ENCODE measurements at regions not wholly inside any gene's neighbourhood (a gene's known extent, or its start where the extent isn't known, plus 50 kb on each side); places are given as distances from the start of the nearest gene placed in this dataset.

DNA sequence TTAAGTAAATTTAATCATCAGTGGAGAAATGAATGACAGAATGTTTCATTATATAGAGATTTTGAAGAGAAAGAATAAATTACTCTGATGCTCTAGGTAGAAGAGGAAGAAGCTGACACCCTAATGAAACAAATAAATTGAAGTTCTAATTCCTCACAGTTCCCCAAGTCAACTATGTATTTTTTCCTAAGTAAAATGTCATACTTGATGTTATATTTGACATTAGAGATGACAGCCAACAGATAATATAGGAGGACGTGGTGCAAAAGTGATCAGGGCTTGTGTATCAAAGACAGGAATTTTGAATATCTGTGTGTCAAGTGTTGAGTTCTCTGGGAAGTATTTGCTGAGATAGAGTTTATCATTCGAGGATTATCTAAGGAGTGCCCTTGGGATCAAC is 81.2 kb upstream of the CADPS start:
- Mint-ChIP-seq H3K4me1 (no peaks in the 10 kb centered on the region), H3K4me3 (no peak overlapping the region), H3K27ac (no peak overlapping the region), H3K9me3 (peaks cover 3% of the 10 kb centered on the region), H3K36me3 (no peaks in the 10 kb centered on the region)
- ATAC-seq (no peak), DNase-seq (ENCODE audit: low spot score in 2 of 2) (no peak)

DNA sequence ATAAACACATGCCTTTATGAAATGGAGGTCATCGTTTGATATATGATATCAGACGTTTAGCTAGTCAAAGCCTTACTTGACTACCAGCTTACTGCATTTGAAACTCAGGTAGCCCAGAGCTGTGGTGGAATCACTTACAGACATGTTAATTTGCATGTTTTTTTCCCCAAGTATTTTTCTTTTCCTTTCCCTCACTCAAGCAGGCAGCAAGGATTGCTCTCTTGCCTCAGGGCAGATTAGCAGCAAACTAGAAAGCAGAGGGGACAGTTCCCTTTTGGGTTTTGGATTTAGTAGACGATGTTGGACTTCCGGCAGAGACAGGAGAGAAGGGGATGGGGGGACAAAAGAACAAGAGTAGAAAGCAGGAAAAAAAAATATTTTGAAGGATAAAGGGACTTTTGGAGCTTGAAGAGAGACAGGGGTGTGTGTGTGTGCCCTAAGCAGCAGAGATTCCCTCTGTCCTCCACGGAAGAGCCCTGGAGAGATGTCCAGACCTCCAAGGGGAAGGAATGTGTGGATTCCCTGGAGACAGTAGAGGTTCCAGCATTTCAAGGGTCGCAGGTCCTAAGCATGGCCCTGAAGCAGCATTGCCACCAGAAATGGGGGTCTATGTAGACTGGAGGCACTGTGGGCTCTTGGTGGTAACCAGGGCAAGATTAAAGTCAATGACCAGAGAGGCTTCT is 86.8 kb upstream of the CADPS start:
- no peak overlapping the region for H3K27ac Mint-ChIP-seq
- no peak overlapping the region for H3K4me3 Mint-ChIP-seq
- H3K4me1 Mint-ChIP-seq = no peaks in the 10 kb centered on the region
- DNase-seq (ENCODE audit: low spot score in 2 of 2) (no peak), ATAC-seq (no peak)
- no peaks in the 10 kb centered on the region for H3K36me3 Mint-ChIP-seq
- peaks cover 6% of the 10 kb centered on the region for H3K9me3 Mint-ChIP-seq

DNA sequence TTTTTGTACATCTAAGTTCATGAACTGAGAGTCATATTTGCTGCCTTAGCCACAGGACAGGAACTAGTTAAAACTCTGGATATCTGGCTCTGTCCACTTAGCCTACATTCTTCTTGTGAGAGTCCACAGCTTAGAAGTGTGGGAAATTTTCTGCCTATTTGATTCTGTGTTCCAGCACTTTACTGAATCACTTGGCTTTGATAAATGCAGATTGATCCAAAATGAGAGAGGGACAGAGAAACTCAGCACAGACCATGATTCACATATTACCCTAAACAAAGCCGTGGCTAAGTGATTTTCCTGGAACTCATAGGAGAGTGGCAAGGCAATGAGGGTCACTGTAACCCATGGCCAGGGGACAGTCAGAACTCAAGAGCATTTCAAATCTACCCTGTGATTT is 87.5 kb upstream of the CADPS start:
- no peak for DNase-seq (ENCODE audit: low spot score in 2 of 2)
- no peaks in the 10 kb centered on the region for H3K4me1 Mint-ChIP-seq
- no peak for ATAC-seq
- no peaks in the 10 kb centered on the region for H3K36me3 Mint-ChIP-seq
- no peak overlapping the region for H3K27ac Mint-ChIP-seq
- H3K9me3 Mint-ChIP-seq = peaks cover 8% of the 10 kb centered on the region
- no peak overlapping the region for H3K4me3 Mint-ChIP-seq

DNA sequence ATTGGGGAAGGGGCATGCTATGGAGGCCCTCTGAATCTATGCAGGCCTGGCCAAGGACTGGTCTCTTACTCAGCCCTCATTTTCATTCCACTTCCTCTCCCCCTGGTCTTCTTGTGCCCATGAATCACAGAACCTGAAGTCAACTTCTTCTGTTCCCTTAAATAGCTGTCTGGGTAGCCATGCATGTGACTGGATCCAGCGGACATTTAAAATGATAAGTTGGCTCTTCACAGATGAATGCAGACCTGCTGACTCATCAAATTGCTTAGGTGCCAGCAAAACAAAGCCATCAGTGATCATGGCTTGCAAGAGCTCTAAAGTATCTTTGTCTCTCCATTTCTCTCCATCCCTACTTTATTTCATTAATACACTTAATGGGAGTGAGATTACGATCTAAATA is 90.1 kb upstream of the CADPS start:
- Mint-ChIP-seq H3K27ac (no peak overlapping the region), H3K36me3 (no peaks in the 10 kb centered on the region), H3K4me3 (no peak overlapping the region), H3K4me1 (no peaks in the 10 kb centered on the region), H3K9me3 (peaks cover 10% of the 10 kb centered on the region)
- ATAC-seq (no peak), DNase-seq (ENCODE audit: low spot score in 2 of 2) (no peak)

DNA sequence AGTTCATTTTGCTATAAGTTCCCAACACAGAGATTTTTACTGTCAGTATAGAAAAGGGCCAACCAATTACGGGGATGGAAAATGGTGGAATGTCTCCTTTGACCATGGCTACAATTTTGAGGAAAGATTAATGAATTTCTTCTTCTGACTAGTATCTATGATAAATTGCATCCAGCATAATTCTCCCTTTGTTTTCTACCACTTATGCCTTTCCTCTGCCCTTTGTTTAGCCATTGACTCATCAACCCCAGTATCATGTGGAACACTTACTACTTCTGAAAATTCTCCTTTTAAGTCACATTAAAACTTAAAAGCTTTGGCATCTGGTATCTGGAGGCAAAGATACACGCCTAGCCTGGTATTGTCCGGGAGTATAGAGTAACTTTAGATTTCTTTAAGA is 92.9 kb upstream of the CADPS start:
- Mint-ChIP-seq H3K4me1 (no peaks in the 10 kb centered on the region), H3K36me3 (no peaks in the 10 kb centered on the region), H3K9me3 (peaks cover 11% of the 10 kb centered on the region), H3K27ac (no peak overlapping the region), H3K4me3 (no peak overlapping the region)
- ATAC-seq (no peak), DNase-seq (ENCODE audit: low spot score in 2 of 2) (no peak)

DNA sequence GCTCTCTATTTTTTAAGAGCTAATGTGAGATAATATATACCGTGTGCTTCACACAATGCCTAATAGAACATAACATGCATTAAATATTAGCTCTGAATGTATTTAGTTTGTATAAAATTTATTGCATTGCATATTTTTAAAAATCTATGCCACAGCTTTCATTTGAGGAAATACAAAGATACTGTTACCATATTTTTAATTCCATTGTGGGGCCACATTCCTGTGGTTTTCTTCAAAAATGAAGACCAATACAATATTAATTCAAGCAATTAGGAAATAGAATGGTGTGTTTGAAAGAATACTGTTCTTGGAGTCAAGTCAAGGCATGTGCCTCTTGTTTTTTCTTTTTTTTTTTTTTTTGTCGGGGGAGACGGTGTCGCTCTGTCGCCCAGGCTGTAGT is 95.4 kb upstream of the CADPS start:
- no peaks in the 10 kb centered on the region for H3K36me3 Mint-ChIP-seq
- ATAC-seq (no peak), DNase-seq (ENCODE audit: low spot score in 2 of 2) (no peak)
- H3K4me1 Mint-ChIP-seq = no peaks in the 10 kb centered on the region
- H3K27ac Mint-ChIP-seq = no peak overlapping the region
- H3K4me3 Mint-ChIP-seq = no peak overlapping the region
- H3K9me3 Mint-ChIP-seq = peaks cover 22% of the 10 kb centered on the region

DNA sequence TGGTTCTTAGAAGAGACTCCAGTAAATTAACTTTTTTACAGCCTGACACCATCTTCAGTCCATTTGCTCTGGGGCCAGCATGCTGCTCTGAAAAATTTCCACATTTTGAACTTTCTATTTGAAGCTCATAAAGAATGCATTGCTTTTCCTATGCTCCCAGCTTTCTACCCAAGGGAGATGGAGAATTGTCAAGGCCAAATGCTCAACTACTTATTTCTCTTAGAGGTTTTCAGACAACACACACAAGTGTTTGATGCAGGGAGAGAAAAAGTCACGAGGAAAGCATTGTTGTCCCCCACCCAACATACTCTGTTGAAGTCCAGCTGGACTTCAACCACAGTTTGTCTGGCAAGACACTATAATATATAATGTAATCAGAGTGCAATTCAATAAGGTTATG is 100.3 kb upstream of the CADPS start:
- Mint-ChIP-seq H3K4me1 (no peaks in the 10 kb centered on the region), H3K36me3 (no peaks in the 10 kb centered on the region), H3K4me3 (no peak overlapping the region), H3K27ac (no peak overlapping the region), H3K9me3 (peaks cover 15% of the 10 kb centered on the region)
- DNase-seq (ENCODE audit: low spot score in 2 of 2) (no peak), ATAC-seq (no peak)

DNA sequence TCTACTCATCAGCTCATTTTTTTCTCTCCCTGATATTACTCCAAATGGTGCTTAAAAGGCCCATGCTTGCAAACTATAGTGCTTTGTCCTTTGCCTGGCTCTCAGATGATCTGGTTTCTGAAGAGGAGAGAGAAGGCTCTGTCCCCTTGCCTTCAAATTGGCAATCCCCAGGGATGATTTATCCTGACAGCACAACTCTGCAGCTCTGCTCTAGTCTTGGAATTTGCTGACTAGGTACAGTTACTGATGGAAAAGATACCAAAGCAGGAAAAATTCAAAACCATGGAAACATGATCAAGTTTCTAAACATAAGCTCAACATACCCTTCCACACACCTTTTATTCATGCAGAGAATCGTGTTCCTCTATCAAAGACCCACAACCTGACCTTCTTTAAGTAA is 106.7 kb upstream of the CADPS start:
- no peak overlapping the region for H3K4me3 Mint-ChIP-seq
- no peaks in the 10 kb centered on the region for H3K36me3 Mint-ChIP-seq
- no peak overlapping the region for H3K27ac Mint-ChIP-seq
- peaks cover 5% of the 10 kb centered on the region for H3K9me3 Mint-ChIP-seq
- no peak for DNase-seq (ENCODE audit: low spot score in 2 of 2)
- ATAC-seq = no peak
- no peaks in the 10 kb centered on the region for H3K4me1 Mint-ChIP-seq

DNA sequence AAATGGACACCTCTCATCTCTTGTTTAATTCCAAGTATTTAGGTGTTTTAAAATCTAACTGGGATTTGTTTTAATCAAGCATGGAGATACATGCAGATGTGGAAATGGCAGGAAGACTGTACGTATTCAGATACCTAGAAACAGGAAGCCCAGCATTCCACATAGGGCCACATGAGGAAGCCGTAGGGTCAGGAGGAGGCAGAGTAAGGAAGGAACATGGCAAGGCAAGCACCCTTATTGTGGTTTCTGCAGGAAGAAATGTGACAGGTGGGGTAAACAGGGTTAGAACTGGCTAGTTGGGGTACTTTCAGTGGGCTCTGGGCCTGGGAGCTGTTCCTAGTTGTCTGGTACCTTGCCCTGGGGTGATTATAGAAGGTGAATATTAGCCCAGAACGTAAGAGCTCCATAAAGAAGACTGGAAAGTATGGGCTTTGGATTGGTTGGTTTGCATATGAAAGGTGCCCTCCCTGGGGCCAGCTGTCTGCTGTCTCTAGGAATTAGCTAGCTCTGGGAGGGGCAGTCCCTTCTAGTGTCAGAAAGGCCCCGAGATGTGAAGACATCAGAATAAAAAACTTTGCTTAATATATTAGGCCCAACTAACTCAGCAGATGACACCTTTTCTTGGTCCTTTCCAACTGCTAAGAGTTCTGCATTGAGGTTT is 107.7 kb upstream of the CADPS start:
- DNase-seq (ENCODE audit: low spot score in 2 of 2) (no peak), ATAC-seq (no peak)
- no peak overlapping the region for H3K27ac Mint-ChIP-seq
- no peaks in the 10 kb centered on the region for H3K4me1 Mint-ChIP-seq
- no peaks in the 10 kb centered on the region for H3K36me3 Mint-ChIP-seq
- no peak overlapping the region for H3K4me3 Mint-ChIP-seq
- H3K9me3 Mint-ChIP-seq = peaks cover 6% of the 10 kb centered on the region

DNA sequence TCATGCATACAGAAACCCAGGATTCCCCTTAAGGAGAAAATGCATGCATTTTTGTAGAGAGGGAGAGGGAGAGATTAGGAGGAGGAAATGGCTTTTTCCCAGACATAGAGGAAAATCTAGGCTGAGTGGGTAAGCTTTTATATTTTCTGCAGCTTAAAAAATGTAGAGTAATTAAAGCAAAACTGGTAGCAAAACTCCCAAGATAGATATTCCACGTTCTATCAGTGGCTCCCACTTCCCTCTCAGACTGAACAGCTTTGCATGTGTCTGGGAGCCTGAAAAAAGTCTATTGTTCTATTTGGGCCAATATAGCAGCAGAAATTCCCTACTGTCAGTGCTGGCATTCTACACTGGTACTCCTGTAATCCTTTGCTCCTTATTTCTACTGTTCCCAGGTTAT is 110.8 kb upstream of the CADPS start:
- DNase-seq (ENCODE audit: low spot score in 2 of 2) (no peak), ATAC-seq (no peak)
- Mint-ChIP-seq H3K4me1 (no peaks in the 10 kb centered on the region), H3K27ac (no peak overlapping the region), H3K4me3 (no peak overlapping the region), H3K36me3 (no peaks in the 10 kb centered on the region), H3K9me3 (peaks cover 14% of the 10 kb centered on the region)

DNA sequence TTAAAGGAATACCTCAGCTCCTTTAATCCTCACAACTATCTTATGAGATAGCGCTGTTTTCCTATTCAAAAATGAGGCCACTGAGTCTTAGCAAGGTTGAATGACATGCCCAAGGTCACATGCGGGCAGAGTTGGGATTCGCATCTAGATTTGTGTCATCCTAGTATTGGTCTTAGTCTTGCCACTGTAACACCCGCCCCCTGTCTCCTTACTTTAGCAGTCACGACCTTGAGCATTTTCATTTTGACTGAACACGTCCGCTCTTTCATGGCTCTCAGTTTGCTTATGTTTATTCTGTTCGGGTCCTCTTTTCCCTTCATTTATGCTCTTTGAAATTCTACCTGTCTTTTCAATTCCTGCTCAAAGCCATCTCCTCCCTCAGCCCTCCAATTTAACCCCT is 112.5 kb upstream of the CADPS start:
- ATAC-seq (no peak), DNase-seq (ENCODE audit: low spot score in 2 of 2) (no peak)
- no peak overlapping the region for H3K4me3 Mint-ChIP-seq
- H3K9me3 Mint-ChIP-seq = peaks cover 13% of the 10 kb centered on the region
- no peak overlapping the region for H3K27ac Mint-ChIP-seq
- no peaks in the 10 kb centered on the region for H3K36me3 Mint-ChIP-seq
- H3K4me1 Mint-ChIP-seq = no peaks in the 10 kb centered on the region

DNA sequence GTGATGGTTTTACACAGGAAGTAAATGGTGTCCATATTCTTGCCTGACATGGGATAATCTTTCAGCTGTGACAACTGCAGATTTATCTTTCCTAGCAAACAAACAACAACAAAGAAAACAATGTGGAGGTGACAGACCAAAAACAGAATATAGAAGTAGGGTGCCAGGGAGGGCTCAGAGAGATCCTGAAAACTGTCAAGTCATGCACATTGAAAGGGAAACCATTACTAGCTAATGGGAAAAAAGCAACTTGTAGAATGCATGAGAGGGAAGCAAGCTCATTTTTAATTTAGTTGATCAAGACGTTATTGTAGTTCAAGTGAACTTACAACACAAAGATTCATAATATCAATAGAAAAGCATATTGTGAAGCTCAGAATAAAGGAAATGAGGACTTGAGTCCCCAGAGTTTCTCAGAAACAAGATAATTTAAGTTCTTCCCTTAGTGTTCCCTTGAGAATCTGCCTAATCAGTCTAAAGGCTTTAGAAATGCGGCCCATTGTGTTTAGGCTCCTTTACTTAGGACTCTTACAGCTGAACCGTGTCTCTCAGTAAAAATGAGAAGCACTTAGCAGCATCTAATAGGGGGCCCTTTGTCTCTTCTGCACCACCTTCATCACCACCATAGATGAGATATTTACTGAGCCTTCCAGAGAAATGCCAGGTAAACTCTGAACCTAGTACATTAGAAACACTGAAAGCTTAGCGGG is 115.6 kb upstream of the CADPS start:
- Mint-ChIP-seq H3K4me3 (no peak overlapping the region), H3K4me1 (no peaks in the 10 kb centered on the region), H3K9me3 (peaks cover 19% of the 10 kb centered on the region), H3K27ac (no peak overlapping the region), H3K36me3 (no peaks in the 10 kb centered on the region)
- no peak for DNase-seq (ENCODE audit: low spot score in 2 of 2)
- no peak for ATAC-seq

DNA sequence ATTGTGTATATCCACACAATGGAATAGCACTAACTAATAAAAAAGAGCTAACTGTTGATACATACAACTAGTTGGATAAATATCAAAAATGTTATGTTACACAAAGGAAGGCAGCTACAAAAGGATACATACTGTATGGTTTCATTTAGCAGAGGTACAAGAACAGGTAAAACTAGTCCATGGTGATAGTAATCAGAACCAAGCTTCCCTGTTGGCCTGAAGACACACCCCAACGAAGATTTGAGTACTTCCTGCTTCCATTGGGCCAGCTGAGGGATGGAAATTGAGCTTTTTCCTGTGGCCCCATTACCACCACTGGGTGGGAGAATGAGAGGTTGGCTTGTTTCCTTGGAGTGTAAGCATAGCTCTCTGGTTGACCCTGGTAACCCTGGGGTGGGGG is 117.3 kb upstream of the CADPS start:
- Mint-ChIP-seq H3K36me3 (no peaks in the 10 kb centered on the region), H3K9me3 (peaks cover 22% of the 10 kb centered on the region), H3K4me1 (no peaks in the 10 kb centered on the region), H3K4me3 (no peak overlapping the region), H3K27ac (no peak overlapping the region)
- DNase-seq (ENCODE audit: low spot score in 2 of 2) (no peak), ATAC-seq (no peak)

DNA sequence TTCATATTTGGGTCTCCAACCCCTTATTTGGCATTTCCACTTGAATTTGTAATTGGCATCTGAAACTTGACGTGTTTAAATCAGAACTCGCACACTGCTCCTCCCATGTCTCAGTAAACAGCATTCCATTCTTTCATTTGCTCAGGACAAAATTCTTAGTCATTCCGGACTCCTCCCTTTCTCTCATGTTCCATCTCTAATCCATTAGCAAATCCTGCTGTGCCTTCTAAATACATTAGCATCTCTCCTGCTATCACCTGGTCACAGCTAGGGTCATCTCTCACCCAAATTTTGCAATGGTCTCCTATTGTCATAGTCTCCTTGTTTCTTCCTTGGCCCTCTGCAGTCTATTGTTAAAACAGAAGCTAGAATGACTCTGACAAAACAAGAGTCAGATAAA is 119.9 kb upstream of the CADPS start:
- ATAC-seq (no peak), DNase-seq (ENCODE audit: low spot score in 2 of 2) (no peak)
- Mint-ChIP-seq H3K27ac (no peak overlapping the region), H3K9me3 (peaks cover 13% of the 10 kb centered on the region), H3K36me3 (no peaks in the 10 kb centered on the region), H3K4me3 (no peak overlapping the region), H3K4me1 (no peaks in the 10 kb centered on the region)

DNA sequence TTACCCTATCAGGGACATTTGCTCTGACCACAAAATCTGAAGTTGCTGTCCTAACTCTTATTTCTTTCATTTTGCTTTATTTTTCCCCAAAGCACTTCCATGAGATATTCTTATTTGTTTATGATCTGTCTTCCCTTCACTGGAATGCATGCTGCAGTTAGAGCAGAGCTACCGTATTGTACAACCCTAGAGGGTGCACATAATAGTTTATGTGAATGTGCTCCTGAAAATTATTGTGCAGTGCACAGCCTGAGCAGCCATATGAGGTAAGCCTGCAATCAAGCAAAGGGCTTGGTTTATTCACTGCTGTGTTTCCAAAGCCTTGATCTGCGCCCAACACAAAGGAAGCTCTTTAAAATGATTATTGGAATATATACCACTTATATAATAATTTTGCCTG is 120.3 kb upstream of the CADPS start:
- DNase-seq (ENCODE audit: low spot score in 2 of 2) (no peak), ATAC-seq (no peak)
- Mint-ChIP-seq H3K27ac (no peak overlapping the region), H3K4me3 (no peak overlapping the region), H3K9me3 (peaks cover 16% of the 10 kb centered on the region), H3K4me1 (no peaks in the 10 kb centered on the region), H3K36me3 (no peaks in the 10 kb centered on the region)

DNA sequence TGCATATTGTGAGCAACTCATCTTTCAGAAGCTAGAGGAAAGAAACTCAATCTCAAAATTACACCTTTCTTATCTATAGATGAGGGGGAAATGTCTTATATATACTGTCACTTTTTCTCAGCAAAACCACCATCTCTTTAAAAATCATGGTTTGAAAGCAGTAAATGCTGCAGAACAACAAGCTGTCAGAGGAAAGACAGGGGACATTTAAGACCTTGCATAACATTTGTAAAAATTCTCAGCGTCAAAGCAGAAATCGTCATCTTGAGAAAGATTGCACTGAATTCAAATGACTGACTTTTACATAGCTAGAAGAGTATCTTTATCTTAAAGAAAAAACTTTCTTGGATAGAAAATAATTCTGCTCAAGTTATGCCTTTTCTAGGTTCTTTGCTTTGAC is 122.2 kb upstream of the CADPS start:
- H3K36me3 Mint-ChIP-seq = no peaks in the 10 kb centered on the region
- no peak for ATAC-seq
- H3K4me3 Mint-ChIP-seq = no peak overlapping the region
- H3K9me3 Mint-ChIP-seq = peaks cover 13% of the 10 kb centered on the region
- DNase-seq (ENCODE audit: low spot score in 2 of 2) = no peak
- no peaks in the 10 kb centered on the region for H3K4me1 Mint-ChIP-seq
- H3K27ac Mint-ChIP-seq = no peak overlapping the region

Measured in stimulated activated effector memory CD8-positive, alpha-beta T cell treated with anti-CD3 and anti-CD28 coated beads, Interleukin-12 subunit alpha, Interleukin-12 subunit beta, amount 100 ng/mL, for 72 hours (primary cell).